ENCODE measurements at regions not wholly inside any gene's neighbourhood (a gene's known extent, or its start where the extent isn't known, plus 50 kb on each side); places are given as distances from the start of the nearest gene placed in this dataset.

- H3K9ac ChIP-seq (ENCODE audit: low read depth, low read length) = no peak overlapping the region
- no peaks in the 10 kb centered on the region for H3K36me3 ChIP-seq (ENCODE audit: control insufficient read depth, insufficient read depth, low read length)
- no peaks in the 10 kb centered on the region for H3K27me3 ChIP-seq (ENCODE audit: control insufficient read depth, insufficient read depth, low read length)
- no peak overlapping the region for H3K4me3 ChIP-seq (ENCODE audit: low read depth, low read length)
- H3K4me1 ChIP-seq (ENCODE audit: control insufficient read depth, insufficient read depth, low read length) = no peaks in the 10 kb centered on the region
- no peaks in the 10 kb centered on the region for H3K9me3 ChIP-seq (ENCODE audit: control insufficient read depth, insufficient read depth, low read length)
- no peak overlapping the region for H3K27ac ChIP-seq (ENCODE audit: low read depth, low read length)
Measured at GRCh38 chr15:77778802-77779201, 146.1 kb upstream of the LINGO1 start.

- no peak overlapping the region for H3K4me3 ChIP-seq (ENCODE audit: low read depth, low read length)
- H3K9me3 ChIP-seq (ENCODE audit: control insufficient read depth, insufficient read depth, low read length) = no peaks in the 10 kb centered on the region
- H3K9ac ChIP-seq (ENCODE audit: low read depth, low read length) = no peak overlapping the region
- H3K27me3 ChIP-seq (ENCODE audit: control insufficient read depth, insufficient read depth, low read length) = no peaks in the 10 kb centered on the region
- H3K36me3 ChIP-seq (ENCODE audit: control insufficient read depth, insufficient read depth, low read length) = no peaks in the 10 kb centered on the region
- H3K4me1 ChIP-seq (ENCODE audit: control insufficient read depth, insufficient read depth, low read length) = no peaks in the 10 kb centered on the region
- no peak overlapping the region for H3K27ac ChIP-seq (ENCODE audit: low read depth, low read length)
Measured at GRCh38 chr15:77775837-77776236, 143.1 kb upstream of the LINGO1 start.

GRCh38 chr15:77775373-77775772 lies 142.7 kb upstream of the LINGO1 start:
- no peaks in the 10 kb centered on the region for H3K4me1 ChIP-seq (ENCODE audit: control insufficient read depth, insufficient read depth, low read length)
- no peak overlapping the region for H3K27ac ChIP-seq (ENCODE audit: low read depth, low read length)
- no peaks in the 10 kb centered on the region for H3K9me3 ChIP-seq (ENCODE audit: control insufficient read depth, insufficient read depth, low read length)
- no peaks in the 10 kb centered on the region for H3K36me3 ChIP-seq (ENCODE audit: control insufficient read depth, insufficient read depth, low read length)
- H3K9ac ChIP-seq (ENCODE audit: low read depth, low read length) = no peak overlapping the region
- no peak overlapping the region for H3K4me3 ChIP-seq (ENCODE audit: low read depth, low read length)
- no peaks in the 10 kb centered on the region for H3K27me3 ChIP-seq (ENCODE audit: control insufficient read depth, insufficient read depth, low read length)

- Histone ChIP-seq H3K27me3 (ENCODE audit: control insufficient read depth, insufficient read depth, low read length) (no peaks in the 10 kb centered on the region), H3K4me1 (ENCODE audit: control insufficient read depth, insufficient read depth, low read length) (no peaks in the 10 kb centered on the region), H3K4me3 (ENCODE audit: low read depth, low read length) (no peak overlapping the region), H3K27ac (ENCODE audit: low read depth, low read length) (no peak overlapping the region), H3K36me3 (ENCODE audit: control insufficient read depth, insufficient read depth, low read length) (no peaks in the 10 kb centered on the region), H3K9ac (ENCODE audit: low read depth, low read length) (no peak overlapping the region), H3K9me3 (ENCODE audit: control insufficient read depth, insufficient read depth, low read length) (no peaks in the 10 kb centered on the region)
Measured at GRCh38 chr15:77774350-77774749, 141.6 kb upstream of the LINGO1 start.

GRCh38 chr15:77773903-77774302 lies 141.2 kb upstream of the LINGO1 start:
- no peak overlapping the region for H3K4me3 ChIP-seq (ENCODE audit: low read depth, low read length)

GRCh38 chr15:77772641-77773402 lies 140.1 kb upstream of the LINGO1 start:
- Histone ChIP-seq H3K4me1 (ENCODE audit: control insufficient read depth, insufficient read depth, low read length) (0 out of 2 replicates have a peak, but pooled peaks cover 2% of the 10 kb centered on the region), H3K27me3 (ENCODE audit: control insufficient read depth, insufficient read depth, low read length) (no peaks in the 10 kb centered on the region), H3K9me3 (ENCODE audit: control insufficient read depth, insufficient read depth, low read length) (no peaks in the 10 kb centered on the region), H3K36me3 (ENCODE audit: control insufficient read depth, insufficient read depth, low read length) (no peaks in the 10 kb centered on the region), H3K4me3 (ENCODE audit: low read depth, low read length) (no peak overlapping the region), H3K27ac (ENCODE audit: low read depth, low read length) (no peak overlapping the region), H3K9ac (ENCODE audit: low read depth, low read length) (no peak overlapping the region)

More at GRCh38 chr15:77773903-77774302, 141.2 kb upstream of the LINGO1 start:
- H3K27me3 ChIP-seq (ENCODE audit: control insufficient read depth, insufficient read depth, low read length) = no peaks in the 10 kb centered on the region
- H3K36me3 ChIP-seq (ENCODE audit: control insufficient read depth, insufficient read depth, low read length) = no peaks in the 10 kb centered on the region
- H3K4me1 ChIP-seq (ENCODE audit: control insufficient read depth, insufficient read depth, low read length) = no peaks in the 10 kb centered on the region
- H3K9me3 ChIP-seq (ENCODE audit: control insufficient read depth, insufficient read depth, low read length) = no peaks in the 10 kb centered on the region
- no peak overlapping the region for H3K27ac ChIP-seq (ENCODE audit: low read depth, low read length)
- no peak overlapping the region for H3K9ac ChIP-seq (ENCODE audit: low read depth, low read length)

- H3K27ac ChIP-seq (ENCODE audit: low read depth, low read length) = no peak overlapping the region
Measured at GRCh38 chr15:77771616-77772015, 138.9 kb upstream of the LINGO1 start.

GRCh38 chr15:77769700-77770099 lies 137.0 kb upstream of the LINGO1 start:
- Histone ChIP-seq H3K4me1 (ENCODE audit: control insufficient read depth, insufficient read depth, low read length) (0 out of 2 replicates have a peak, but pooled peaks cover 7% of the 10 kb centered on the region), H3K27ac (ENCODE audit: low read depth, low read length) (no peak overlapping the region), H3K9ac (ENCODE audit: low read depth, low read length) (no peak overlapping the region), H3K36me3 (ENCODE audit: control insufficient read depth, insufficient read depth, low read length) (no peaks in the 10 kb centered on the region), H3K27me3 (ENCODE audit: control insufficient read depth, insufficient read depth, low read length) (no peaks in the 10 kb centered on the region), H3K9me3 (ENCODE audit: control insufficient read depth, insufficient read depth, low read length) (no peaks in the 10 kb centered on the region), H3K4me3 (ENCODE audit: low read depth, low read length) (no peak overlapping the region)

More at GRCh38 chr15:77771616-77772015, 138.9 kb upstream of the LINGO1 start:
- Histone ChIP-seq H3K4me1 (ENCODE audit: control insufficient read depth, insufficient read depth, low read length) (0 out of 2 replicates have a peak, but pooled peaks cover 7% of the 10 kb centered on the region), H3K27me3 (ENCODE audit: control insufficient read depth, insufficient read depth, low read length) (no peaks in the 10 kb centered on the region), H3K9ac (ENCODE audit: low read depth, low read length) (no peak overlapping the region), H3K9me3 (ENCODE audit: control insufficient read depth, insufficient read depth, low read length) (no peaks in the 10 kb centered on the region), H3K4me3 (ENCODE audit: low read depth, low read length) (no peak overlapping the region), H3K36me3 (ENCODE audit: control insufficient read depth, insufficient read depth, low read length) (no peaks in the 10 kb centered on the region)

- Histone ChIP-seq H3K9ac (ENCODE audit: low read depth, low read length) (no peak overlapping the region), H3K27ac (ENCODE audit: low read depth, low read length) (no peak overlapping the region), H3K27me3 (ENCODE audit: control insufficient read depth, insufficient read depth, low read length) (no peaks in the 10 kb centered on the region), H3K4me1 (ENCODE audit: control insufficient read depth, insufficient read depth, low read length) (0 out of 2 replicates have a peak, but pooled peaks cover 12% of the 10 kb centered on the region), H3K36me3 (ENCODE audit: control insufficient read depth, insufficient read depth, low read length) (no peaks in the 10 kb centered on the region), H3K9me3 (ENCODE audit: control insufficient read depth, insufficient read depth, low read length) (no peaks in the 10 kb centered on the region), H3K4me3 (ENCODE audit: low read depth, low read length) (no peak overlapping the region)
Measured at GRCh38 chr15:77768521-77769078, 135.9 kb upstream of the LINGO1 start.

GRCh38 chr15:77768107-77768506 lies 135.4 kb upstream of the LINGO1 start:
- Histone ChIP-seq H3K4me3 (ENCODE audit: low read depth, low read length) (no peak overlapping the region), H3K27me3 (ENCODE audit: control insufficient read depth, insufficient read depth, low read length) (no peaks in the 10 kb centered on the region)

GRCh38 chr15:77764095-77764494 lies 131.4 kb upstream of the LINGO1 start:
- H3K36me3 ChIP-seq (ENCODE audit: control insufficient read depth, insufficient read depth, low read length) = no peaks in the 10 kb centered on the region
- H3K27ac ChIP-seq (ENCODE audit: low read depth, low read length) = no peak overlapping the region
- no peaks in the 10 kb centered on the region for H3K27me3 ChIP-seq (ENCODE audit: control insufficient read depth, insufficient read depth, low read length)
- no peak overlapping the region for H3K4me3 ChIP-seq (ENCODE audit: low read depth, low read length)
- H3K9me3 ChIP-seq (ENCODE audit: control insufficient read depth, insufficient read depth, low read length) = no peaks in the 10 kb centered on the region
- H3K4me1 ChIP-seq (ENCODE audit: control insufficient read depth, insufficient read depth, low read length) = 0 out of 2 replicates have a peak, but pooled peaks cover 15% of the 10 kb centered on the region
- H3K9ac ChIP-seq (ENCODE audit: low read depth, low read length) = no peak overlapping the region

More at GRCh38 chr15:77768107-77768506, 135.4 kb upstream of the LINGO1 start:
- Histone ChIP-seq H3K4me1 (ENCODE audit: control insufficient read depth, insufficient read depth, low read length) (0 out of 2 replicates have a peak, but pooled peaks cover 15% of the 10 kb centered on the region), H3K36me3 (ENCODE audit: control insufficient read depth, insufficient read depth, low read length) (no peaks in the 10 kb centered on the region), H3K27ac (ENCODE audit: low read depth, low read length) (no peak overlapping the region), H3K9ac (ENCODE audit: low read depth, low read length) (no peak overlapping the region), H3K9me3 (ENCODE audit: control insufficient read depth, insufficient read depth, low read length) (no peaks in the 10 kb centered on the region)

All from HUES48 (cell line).